T-helper 1 cell treated with Interleukin-12 subunit alpha and Interleukin-12 subunit beta and Interleukin-4 antibody, amounts not matched to agents 30 ng/mL and 1 ng/mL, for 36 hours (primary cell): ENCODE measurements at regions not wholly inside any gene's neighbourhood (a gene's known extent, or its start where the extent isn't known, plus 50 kb on each side); places are given as distances from the start of the nearest gene placed in this dataset.
"Not testable (repeated sequence)": the region's sequence is repeated elsewhere in the genome, so short reads cannot be mapped to it uniquely, and the experiment has no call there.

Experiments used
- intact Hi-C: fragments of 100-400 bp; cut with micrococcal nuclease; formaldehyde crosslinking; loops from one replicate; pipeline ENCODE4 v1.15.1; 2024

DNA sequence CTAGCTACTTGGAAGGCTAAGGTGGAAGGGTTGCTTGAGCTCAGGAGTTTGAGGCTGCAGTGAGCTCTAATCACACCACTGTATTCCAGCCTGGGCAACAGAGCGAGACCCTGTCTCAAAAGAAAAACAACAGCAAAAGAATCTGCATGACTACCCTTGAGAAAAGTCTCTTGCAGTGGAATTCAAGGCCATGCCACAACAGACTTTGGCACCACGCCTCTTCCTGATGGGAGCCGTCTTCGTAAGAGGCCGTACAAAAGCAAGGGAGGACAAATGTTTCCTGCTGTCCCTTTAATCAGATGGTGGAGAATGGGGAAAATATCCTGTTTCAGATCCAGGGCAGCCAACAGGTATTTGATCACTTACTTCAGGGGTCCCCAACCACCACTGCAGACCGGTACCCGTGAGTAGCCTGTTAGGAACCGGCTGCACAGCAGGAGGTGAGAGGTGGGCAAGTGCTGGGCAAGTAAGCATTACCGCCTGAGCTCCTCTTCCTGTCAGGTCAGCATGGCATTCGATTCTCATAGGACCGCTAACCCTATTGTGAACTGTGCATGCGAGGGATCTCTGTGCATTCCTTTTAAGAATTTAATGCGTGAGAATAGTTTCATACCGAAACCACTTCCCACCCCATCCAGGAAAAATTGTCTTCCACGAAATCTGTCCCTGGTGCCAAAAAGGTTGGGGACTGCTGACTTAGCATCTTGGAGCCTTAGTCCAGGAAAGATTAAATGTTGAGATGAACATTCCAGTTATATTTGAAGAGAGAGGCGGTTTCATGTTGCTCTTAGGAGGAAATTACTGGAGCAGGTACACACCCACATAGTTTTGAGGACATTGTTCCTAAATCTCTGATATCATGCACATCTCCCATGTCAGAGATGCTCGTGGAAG is 94.4 kb upstream of the XPO1 start:
- intact Hi-C loops = no loop called here

DNA sequence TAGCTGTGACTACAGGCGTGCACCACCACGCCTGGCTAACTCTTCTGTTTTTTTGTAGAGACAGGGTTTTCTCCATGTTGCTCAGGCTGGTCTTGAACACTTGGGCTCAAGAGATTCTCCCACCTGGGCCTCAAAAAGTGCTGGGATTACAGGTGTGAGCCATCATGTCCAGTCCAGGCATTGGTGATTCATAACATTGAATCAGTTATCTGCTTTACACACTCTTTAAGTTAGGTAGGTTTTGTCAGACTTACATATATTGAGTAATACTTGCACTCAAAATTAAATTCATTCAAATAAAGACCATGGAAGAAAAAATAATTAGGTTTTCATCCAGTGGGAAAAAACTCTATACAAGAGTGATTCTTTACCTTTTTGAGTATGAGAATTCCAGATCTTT is 93.2 kb upstream of the XPO1 start:
- intact Hi-C loops = no loop called here

DNA sequence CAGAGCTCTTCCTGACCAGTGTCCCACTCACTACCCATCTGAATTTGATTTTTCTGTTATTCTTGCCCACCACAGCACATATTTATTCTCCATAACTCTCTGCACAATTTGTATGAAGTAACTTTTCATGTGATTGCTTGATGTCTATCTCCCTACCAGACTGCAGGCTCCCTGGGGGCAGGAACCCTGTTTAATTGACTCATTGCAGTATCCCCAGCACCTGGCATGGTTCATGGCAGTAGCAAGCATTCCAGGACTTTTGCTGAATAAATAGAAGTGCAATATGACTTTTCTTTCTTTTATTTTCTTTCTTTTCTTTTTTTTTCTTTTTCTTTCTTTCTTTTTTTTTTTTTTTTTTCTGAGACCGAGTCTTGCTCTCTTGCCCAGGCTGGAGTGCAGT is 88.7 kb upstream of the XPO1 start:
- intact Hi-C loops = no loop called here

DNA sequence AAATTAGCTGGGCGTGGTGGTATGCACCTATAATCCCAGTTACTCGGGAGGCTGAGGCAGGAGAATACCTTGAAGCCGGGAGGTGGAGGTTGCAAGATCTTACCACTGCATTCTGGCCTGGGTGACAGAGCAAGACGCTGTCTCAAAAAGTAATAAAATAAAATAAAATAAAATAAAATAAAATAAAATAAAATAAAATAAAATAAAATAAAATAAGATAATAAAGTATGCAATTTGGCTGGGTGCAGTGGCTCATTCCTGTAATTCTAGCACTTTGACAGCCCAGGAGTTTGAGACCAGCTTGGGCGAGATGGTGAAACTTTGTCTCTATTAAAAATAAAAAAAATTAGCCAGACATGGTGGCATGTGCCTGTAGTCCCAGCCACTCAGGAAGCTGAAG is 85.6 kb upstream of the XPO1 start:
- intact Hi-C loops = no loop called here

DNA sequence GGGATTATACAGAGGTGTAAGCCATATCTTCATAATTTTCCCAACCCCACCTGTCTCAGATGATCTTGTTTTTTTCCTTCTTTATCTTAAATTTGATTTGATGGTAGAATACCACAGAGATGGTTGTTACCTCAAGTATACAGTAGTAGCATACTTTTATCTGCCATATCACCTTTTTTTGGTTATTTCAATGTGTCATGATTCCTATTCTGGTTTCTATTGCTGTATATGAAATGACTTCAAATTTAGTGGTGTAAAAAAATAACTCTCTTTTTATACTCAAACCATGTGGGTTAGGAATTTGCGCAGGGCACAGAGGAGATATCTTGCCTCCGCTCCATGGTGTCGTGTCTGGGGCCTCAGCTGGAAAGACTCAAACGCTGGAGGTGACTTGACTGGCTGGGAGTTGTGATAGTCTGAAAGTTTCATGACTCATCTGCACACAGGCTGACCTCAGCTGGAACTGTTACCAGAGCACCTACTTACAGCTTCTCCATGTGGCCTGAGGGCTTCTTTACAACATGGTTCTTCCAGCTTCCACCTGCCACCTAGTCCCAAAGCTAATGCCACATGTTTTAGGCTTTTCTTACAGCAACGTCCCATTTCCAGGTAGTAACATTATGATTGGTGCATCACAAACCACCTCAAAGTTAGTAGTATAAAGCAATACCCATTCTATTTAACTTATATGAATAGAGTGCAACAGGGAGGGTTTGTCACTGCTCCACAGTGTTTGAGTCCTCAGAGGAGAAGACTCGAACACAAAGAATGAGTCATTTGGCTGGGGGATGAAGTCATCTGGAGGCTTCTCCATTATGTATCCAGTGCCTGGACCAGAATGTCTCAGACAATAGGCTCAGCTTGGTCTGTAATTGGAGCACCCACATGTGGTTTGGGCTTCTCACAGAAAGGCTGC is 82.3 kb upstream of the XPO1 start:
- intact Hi-C loops = no loop called here

DNA sequence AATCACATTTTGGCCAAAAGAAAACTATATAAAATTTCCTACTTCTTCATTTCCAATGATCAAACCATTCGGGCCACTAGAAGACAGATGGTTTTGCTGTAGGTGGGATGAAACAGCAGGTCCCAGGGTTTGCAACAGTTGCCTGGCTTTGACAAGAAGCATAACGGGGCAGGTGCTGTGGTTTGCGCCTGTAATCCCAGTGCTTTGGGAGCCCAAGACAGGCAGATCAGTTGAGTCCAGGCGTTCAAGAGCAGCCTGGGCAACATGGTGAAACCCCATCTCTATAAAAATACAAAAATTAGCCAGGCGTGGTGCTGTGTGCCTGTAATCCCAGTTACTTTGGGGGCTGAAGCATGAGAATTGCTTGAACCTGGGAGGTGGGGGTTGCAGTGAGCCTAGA is 81.4 kb upstream of the XPO1 start:
- intact Hi-C loops = no loop called here

DNA sequence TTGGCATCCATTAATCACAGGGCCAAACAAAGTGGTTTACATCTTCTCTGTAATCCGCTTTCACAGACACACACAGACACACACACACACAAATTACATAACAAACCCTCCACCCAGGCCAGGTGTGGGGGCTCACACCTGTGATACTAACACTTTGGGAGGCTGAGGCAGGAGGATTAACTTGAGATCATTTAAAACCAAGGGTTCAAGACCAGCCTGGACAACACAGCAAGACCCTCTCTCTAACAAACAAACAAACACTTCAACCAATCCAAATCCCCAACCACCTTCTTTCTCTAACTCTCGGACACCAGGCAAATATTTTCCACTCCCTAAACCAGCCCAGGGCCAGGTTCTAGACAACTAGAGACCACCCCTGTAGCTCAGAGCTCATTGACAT is 79.5 kb upstream of the XPO1 start:
- intact Hi-C loops = no loop called here

DNA sequence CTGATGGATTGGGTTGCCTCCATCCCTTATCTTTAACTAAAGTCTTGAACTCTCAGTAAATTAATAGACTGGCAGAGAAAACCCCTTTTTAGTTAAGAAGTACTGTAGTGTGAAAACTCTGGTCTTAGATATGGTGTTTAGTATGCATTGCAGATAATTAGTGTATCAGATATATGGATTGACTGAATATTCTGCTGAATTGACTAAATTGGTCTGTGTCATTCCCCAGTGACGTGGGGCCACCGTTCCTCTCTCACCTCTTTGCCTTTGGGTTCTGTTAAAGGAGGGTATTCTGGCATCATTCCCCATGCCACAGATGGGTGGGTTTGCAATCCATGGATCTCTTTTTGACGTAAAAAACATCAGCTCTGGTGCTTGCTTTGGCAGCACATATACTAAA is 67.1 kb upstream of the XPO1 start:
- intact Hi-C loops = no loop called here

DNA sequence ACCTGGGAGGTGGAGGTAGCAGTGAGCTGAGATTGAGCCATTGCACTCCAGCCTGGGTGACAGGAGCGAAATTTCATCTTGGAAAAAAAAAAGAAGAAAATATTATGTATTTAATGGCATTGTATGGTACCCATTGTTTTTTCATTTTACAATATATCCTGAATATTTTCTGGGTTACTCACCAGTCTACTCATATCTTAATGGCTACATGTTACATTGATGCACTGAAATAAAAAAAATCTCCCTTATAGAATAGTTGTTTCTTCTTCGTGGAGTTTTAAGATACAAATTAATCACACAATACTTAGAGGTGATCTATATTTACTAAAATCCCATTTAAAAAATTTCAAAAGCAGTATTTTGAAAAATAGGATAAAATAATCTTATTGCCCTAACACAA is 66.3 kb upstream of the XPO1 start:
- intact Hi-C loops = no loop called here

DNA sequence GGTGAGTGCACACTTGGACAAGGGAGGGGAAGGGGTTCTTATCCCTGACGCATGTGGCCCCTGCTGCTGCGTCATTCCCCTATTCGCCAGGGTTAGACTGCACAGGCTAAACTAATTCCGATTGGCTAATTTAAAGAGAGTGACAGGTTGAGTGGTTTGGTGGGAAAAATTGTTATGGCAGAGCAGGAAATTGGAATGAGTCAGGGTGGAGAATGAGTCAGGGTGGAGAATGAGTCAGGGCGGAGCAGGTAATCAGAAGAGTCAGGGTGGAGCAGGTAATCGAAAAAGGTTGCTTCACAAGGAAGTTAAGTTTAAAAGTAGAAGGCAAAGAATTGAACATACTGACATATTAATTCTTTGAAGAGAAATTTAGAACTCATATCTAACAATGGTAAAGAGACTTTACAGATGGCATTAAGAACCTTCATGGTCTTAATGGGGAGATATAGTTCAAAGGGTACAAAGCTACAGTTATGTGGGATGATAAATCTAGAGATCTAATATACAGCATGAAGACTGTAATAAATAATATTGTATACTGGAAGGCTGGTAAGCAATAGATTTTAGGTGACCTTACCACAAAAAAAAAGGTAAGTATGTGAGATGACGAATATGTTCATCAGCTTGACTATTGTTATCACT is 60.5 kb upstream of the XPO1 start:
- intact Hi-C loops = not testable (repeated sequence)

DNA sequence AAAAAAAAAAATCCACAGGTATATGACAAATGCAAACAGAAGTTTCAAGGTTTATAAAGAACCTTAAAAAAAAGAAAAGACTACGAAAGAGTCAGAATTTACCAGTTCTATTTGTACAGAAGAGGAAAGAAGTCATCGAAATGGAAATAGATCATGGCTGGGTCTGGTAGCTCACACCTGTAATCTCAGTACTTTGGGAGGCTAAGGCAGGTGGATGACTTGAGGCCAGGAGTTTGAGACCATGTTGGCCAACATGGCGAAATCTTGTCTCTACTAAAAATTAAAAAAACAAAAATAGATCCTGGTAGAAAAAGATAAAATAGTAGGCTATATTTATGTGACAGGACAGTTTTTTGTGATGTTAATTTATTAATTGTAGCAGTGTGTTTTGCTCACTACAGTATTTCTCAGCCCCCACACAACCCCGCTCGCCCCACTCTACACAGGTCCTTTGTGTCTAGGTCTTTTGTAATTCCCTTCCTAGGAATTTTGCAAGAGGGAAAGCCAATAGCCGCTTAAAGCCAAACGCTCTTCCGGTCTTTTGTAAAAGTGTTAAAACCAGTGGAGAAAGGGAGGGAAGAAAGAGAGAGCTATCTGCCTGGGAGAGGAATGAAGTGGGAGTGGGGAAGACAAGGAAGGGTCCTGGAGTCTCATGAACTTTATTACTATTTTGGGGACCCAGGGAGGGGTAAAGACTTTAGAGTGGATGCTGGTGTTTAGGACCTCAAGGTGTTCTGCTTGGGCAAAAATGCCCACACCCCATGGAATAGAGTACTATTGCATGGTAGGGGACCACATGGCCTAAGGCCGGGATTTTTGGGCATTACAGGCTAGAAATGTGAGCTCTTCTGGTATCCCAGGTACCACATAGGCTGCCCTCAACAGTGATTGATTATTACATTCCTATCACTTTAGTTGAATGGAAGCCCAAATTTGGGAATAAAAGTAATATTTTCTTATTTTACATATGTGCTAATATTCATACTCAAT is 59.4 kb upstream of the XPO1 start:
- intact Hi-C loops = no loop called here

DNA sequence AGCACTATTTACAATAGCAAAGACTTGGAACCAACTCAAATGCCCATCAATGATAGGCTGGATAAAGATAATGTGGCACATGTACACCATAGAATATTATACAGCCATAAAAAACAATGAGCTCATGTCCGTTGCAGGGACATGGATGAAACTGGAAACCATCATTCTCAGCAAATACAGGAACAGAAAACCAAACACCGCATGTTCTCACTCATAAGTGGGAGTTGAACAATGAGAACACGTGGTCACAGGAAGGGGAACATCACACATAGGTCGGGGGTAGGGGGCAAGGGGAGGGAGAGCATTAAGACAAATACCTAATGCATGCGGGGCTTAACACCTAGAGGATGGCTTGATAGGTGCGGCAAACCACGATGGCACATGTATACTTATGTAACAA is 56.0 kb upstream of the XPO1 start:
- intact Hi-C loops = not testable (repeated sequence)

DNA sequence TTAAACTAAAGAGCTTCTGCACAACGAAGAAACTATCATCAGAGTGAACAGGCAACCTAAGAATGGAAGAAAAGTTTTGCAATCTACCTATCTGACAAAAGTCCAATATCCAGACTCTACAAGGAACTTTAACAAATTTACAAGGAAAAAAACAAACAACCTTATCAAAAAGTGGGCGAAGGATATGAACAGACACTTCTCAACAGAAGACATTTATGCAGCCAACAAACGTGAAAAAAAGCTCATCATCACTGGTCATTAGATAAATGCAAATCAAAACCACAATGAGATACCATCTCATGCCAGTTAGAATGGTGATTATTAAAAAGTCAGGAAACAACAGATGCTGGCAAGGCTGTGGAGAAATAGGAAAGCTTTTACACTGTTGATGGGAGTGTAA is 55.5 kb upstream of the XPO1 start:
- intact Hi-C loops = not testable (repeated sequence)

DNA sequence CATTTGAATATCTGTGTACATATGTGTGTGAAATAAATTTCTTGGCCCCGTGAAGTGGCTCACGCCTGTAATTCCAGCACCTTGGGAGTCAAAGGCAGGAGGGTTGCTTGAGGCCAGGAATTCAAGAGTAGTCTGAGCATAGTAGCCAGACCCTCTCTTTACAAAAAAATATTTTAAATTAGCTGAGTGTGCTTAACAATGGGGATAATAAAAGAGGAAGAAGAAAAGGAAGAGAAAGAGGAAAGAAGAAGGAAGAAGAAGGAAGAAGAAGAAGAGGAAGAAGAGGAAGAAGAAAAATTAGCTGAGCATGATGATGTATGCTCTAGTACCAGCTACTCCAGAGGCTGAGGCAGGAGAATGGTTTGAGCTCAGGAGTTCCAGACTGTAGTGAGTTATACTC is 52.1 kb upstream of the XPO1 start:
- intact Hi-C loops = no loop called here

DNA sequence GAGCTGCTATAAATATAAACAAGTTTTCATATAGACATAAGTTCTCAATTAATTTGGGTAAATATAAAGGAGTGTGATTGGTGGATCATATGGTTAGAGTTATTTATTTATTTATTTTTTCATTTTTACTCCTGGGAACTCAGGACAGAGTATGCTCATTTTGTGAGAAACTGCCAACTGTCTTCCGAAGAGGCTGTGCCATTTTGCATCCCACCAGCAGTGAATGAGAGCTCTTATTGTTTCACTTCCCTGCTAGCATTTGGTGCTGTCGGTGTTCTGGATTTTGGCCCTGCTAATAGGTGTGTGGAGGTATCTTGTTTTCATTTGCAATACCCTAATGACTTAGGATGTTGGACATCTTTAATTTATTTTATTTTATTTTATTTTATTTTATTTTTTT is 50.4 kb upstream of the XPO1 start:
- intact Hi-C loops = no loop called here
